Mesendoderm (in vitro differentiated cells): ENCODE measurements at regions not wholly inside any gene's neighbourhood (a gene's known extent, or its start where the extent isn't known, plus 50 kb on each side); places are given as distances from the start of the nearest gene placed in this dataset.

Source experiments
- DNase-seq: peaks from one replicate; pipeline ENCODE4 v3.0.0; 2013
- H2AK5ac ChIP-seq: 2 replicates; pipeline ENCODE4 v1.6.1; 2013; ENCODE audit warnings: low read length, inconsistent platforms
- H2BK120ac ChIP-seq: 2 replicates; pipeline ENCODE4 v1.6.1; 2013; ENCODE audit warnings: low read depth, mild to moderate bottlenecking, low read length, moderate library complexity, mixed read lengths
- H2BK15ac ChIP-seq: replicated peaks from 2 replicates; pipeline ENCODE4 v1.6.1; 2013; ENCODE audit warnings: low read depth, mild to moderate bottlenecking, moderate library complexity
- H2BK5ac ChIP-seq: 2 replicates; pipeline ENCODE4 v1.6.1; 2013; ENCODE audit warnings: low read length, inconsistent platforms
- H3K18ac ChIP-seq: 2 replicates; pipeline ENCODE4 v1.6.1; 2013; ENCODE audit warnings: mild to moderate bottlenecking, low read length, mixed read lengths
- H3K23ac ChIP-seq: one replicate; pipeline ENCODE4 v1.6.1; 2013; ENCODE audit warnings: low read length
- H3K27ac ChIP-seq: 2 replicates; pipeline ENCODE4 v1.5.1; 2013; ENCODE audit warnings: low read depth, mild to moderate bottlenecking, inconsistent platforms, low read length, moderate library complexity
- H3K27me3 ChIP-seq: 2 replicates; pipeline ENCODE4 v1.6.1; 2013; ENCODE audit warnings: low read length, control low read depth, mild to moderate bottlenecking, inconsistent platforms; ENCODE audit not compliant: insufficient read depth, poor library complexity
- H3K36me3 ChIP-seq: 2 replicates; pipeline ENCODE4 v1.6.1; 2013; ENCODE audit warnings: low read length, inconsistent platforms; ENCODE audit not compliant: control insufficient read depth, insufficient read depth
- H3K4ac ChIP-seq: one replicate; pipeline ENCODE4 v1.6.1; 2013; ENCODE audit warnings: low read depth, mild to moderate bottlenecking, low read length, moderate library complexity
- H3K4me1 ChIP-seq: 2 replicates; pipeline ENCODE4 v1.6.1; 2013; ENCODE audit warnings: low read depth, low read length, inconsistent platforms; ENCODE audit not compliant: control insufficient read depth
- H3K4me2 ChIP-seq: 2 replicates; pipeline ENCODE4 v1.6.1; 2013; ENCODE audit warnings: low read length
- H3K4me3 ChIP-seq: 2 replicates; pipeline ENCODE4 v1.5.1; 2013; ENCODE audit warnings: mild to moderate bottlenecking, low read length
- H3K56ac ChIP-seq: one replicate; pipeline ENCODE4 v1.6.1; 2013; ENCODE audit warnings: low read length
- H3K79me1 ChIP-seq: 2 replicates; pipeline ENCODE4 v1.6.1; 2013; ENCODE audit warnings: low read length, inconsistent platforms
- H3K79me2 ChIP-seq: 2 replicates; pipeline ENCODE4 v1.6.1; 2013; ENCODE audit warnings: mild to moderate bottlenecking, low read length; ENCODE audit not compliant: control insufficient read depth, insufficient read depth
- H3K9ac ChIP-seq: 2 replicates; pipeline ENCODE4 v1.6.1; 2013; ENCODE audit warnings: low read length, inconsistent platforms
- H4K5ac ChIP-seq: one replicate; pipeline ENCODE4 v1.6.1; 2013; ENCODE audit warnings: low read length
- H4K8ac ChIP-seq: one replicate; pipeline ENCODE4 v1.6.1; 2013; ENCODE audit warnings: low read depth, mild to moderate bottlenecking, control low read depth, low read length, moderate library complexity
- WGBS: extraction: QIAGEN DNeasy Blood & Tissue Kit; methylation state at CpG from one replicate; pipeline ENCODE4 v1.1.7; 2013; ENCODE audit warnings: low lambda C conversion rate, missing lambda C conversion rate; ENCODE audit not compliant: insufficient coverage; ENCODE audit errors: extremely low coverage; 5-methylcytosine and 5-hydroxymethylcytosine counted together

DNA sequence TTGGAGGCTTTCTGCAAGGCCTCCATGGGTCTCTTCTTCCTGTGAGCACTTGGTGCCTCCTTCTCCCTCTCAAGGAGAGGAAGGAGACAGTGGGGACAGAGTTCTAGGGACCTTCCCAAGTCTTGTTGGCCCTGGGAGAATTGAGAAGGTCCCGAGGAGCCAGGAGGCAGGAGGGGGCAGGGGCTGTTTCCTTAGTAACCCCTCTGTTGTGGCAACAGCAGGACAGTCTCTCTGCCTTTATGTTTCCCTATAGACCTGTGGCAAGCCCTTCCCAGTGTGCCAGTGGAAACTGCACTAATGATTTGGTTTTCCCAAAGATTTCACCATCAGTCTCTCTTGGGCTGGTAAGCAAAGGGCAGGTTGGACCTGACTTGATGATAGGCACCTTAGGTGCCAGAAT, 87.8 kb upstream of the GALNT15 start:
- WGBS = no CpG with 5 or more reads among the region's 1 CpG
- H3K36me3 ChIP-seq = no peaks in the 10 kb centered on the region
- no peak overlapping the region for H3K23ac ChIP-seq
- H2AK5ac ChIP-seq = no peak overlapping the region
- H3K4me3 ChIP-seq = no peak overlapping the region
- H3K27me3 ChIP-seq = no peaks in the 10 kb centered on the region
- no peak overlapping the region for H2BK15ac ChIP-seq
- H2BK5ac ChIP-seq = no peak overlapping the region
- H3K9ac ChIP-seq = no peak overlapping the region
- no peak overlapping the region for H3K4me2 ChIP-seq
- no peak overlapping the region for H4K8ac ChIP-seq
- no peak overlapping the region for H2BK120ac ChIP-seq
- H3K4ac ChIP-seq = no peak overlapping the region
- no peak overlapping the region for H3K18ac ChIP-seq
- H3K79me2 ChIP-seq = no peaks in the 10 kb centered on the region
- no peak overlapping the region for H3K27ac ChIP-seq
- DNase-seq = peak; percentile 38
- H3K56ac ChIP-seq = no peak overlapping the region
- no peak overlapping the region for H4K5ac ChIP-seq
- no peaks in the 10 kb centered on the region for H3K4me1 ChIP-seq
- H3K79me1 ChIP-seq = no peaks in the 10 kb centered on the region

- no peaks in the 10 kb centered on the region for H3K79me1 ChIP-seq
- no peak for DNase-seq
- no peak overlapping the region for H3K18ac ChIP-seq
- H3K79me2 ChIP-seq = no peaks in the 10 kb centered on the region
- no peak overlapping the region for H2AK5ac ChIP-seq
- H3K4me1 ChIP-seq = no peaks in the 10 kb centered on the region
- no peak overlapping the region for H3K4me2 ChIP-seq
- WGBS = no CpG with 5 or more reads among the region's 1 CpG
- H2BK15ac ChIP-seq = no peak overlapping the region
- no peak overlapping the region for H3K4ac ChIP-seq
- H3K27ac ChIP-seq = no peak overlapping the region
- H4K8ac ChIP-seq = no peak overlapping the region
- no peak overlapping the region for H3K9ac ChIP-seq
- no peak overlapping the region for H3K4me3 ChIP-seq
- H3K36me3 ChIP-seq = no peaks in the 10 kb centered on the region
- H3K56ac ChIP-seq = no peak overlapping the region
- H3K23ac ChIP-seq = no peak overlapping the region
- no peak overlapping the region for H4K5ac ChIP-seq
- no peaks in the 10 kb centered on the region for H3K27me3 ChIP-seq
- H2BK120ac ChIP-seq = no peak overlapping the region
- no peak overlapping the region for H2BK5ac ChIP-seq
Observed at GRCh38 chr3:16088496-16088895, 86.0 kb upstream of the GALNT15 start.

GRCh38 chr3:16089521-16089920, 85.0 kb upstream of the GALNT15 start:
- no peaks in the 10 kb centered on the region for H3K79me1 ChIP-seq
- no peak overlapping the region for H3K4me3 ChIP-seq
- no peak overlapping the region for H3K23ac ChIP-seq
- H3K4me1 ChIP-seq = no peaks in the 10 kb centered on the region
- no CpG with 5 or more reads among the region's 1 CpG for WGBS
- H2BK15ac ChIP-seq = no peak overlapping the region
- no peak overlapping the region for H3K27ac ChIP-seq
- no peak overlapping the region for H3K4me2 ChIP-seq
- no peak overlapping the region for H2BK120ac ChIP-seq
- H3K9ac ChIP-seq = no peak overlapping the region
- no peak overlapping the region for H4K5ac ChIP-seq
- no peaks in the 10 kb centered on the region for H3K27me3 ChIP-seq
- no peak overlapping the region for H2AK5ac ChIP-seq
- no peaks in the 10 kb centered on the region for H3K79me2 ChIP-seq
- H3K18ac ChIP-seq = no peak overlapping the region
- H3K36me3 ChIP-seq = no peaks in the 10 kb centered on the region
- H4K8ac ChIP-seq = no peak overlapping the region
- H2BK5ac ChIP-seq = no peak overlapping the region
- DNase-seq = no peak
- H3K56ac ChIP-seq = no peak overlapping the region
- H3K4ac ChIP-seq = no peak overlapping the region

DNA sequence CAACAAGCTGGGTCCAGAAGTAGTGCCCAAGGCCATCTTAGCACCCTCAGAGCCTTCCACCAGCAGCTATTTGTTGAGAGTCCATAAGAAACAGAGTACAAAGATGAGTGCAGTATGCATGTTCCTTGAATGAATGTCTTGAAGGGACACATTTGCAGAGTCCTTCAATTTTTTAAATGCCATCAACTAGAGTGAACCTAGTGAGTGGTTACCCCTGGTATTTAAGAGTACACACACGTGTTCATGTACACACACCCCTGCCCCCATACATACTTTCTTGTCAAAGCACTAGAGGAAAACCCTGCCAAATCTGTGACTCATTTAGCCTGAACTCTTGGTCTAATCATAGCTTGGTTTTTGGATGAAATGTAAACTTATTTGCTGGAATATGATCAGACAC, 84.5 kb upstream of the GALNT15 start:
- WGBS = no CpG with 5 or more reads among the region's 1 CpG
- no peak overlapping the region for H3K23ac ChIP-seq
- H2BK120ac ChIP-seq = no peak overlapping the region
- no peak overlapping the region for H3K4ac ChIP-seq
- no peak overlapping the region for H2BK15ac ChIP-seq
- no peak for DNase-seq
- H3K9ac ChIP-seq = no peak overlapping the region
- no peaks in the 10 kb centered on the region for H3K27me3 ChIP-seq
- no peaks in the 10 kb centered on the region for H3K36me3 ChIP-seq
- no peak overlapping the region for H3K56ac ChIP-seq
- H2AK5ac ChIP-seq = no peak overlapping the region
- no peak overlapping the region for H3K4me3 ChIP-seq
- H3K79me2 ChIP-seq = no peaks in the 10 kb centered on the region
- H3K18ac ChIP-seq = no peak overlapping the region
- H3K4me2 ChIP-seq = no peak overlapping the region
- no peaks in the 10 kb centered on the region for H3K4me1 ChIP-seq
- H4K5ac ChIP-seq = no peak overlapping the region
- H3K79me1 ChIP-seq = no peaks in the 10 kb centered on the region
- H4K8ac ChIP-seq = no peak overlapping the region
- H3K27ac ChIP-seq = no peak overlapping the region
- H2BK5ac ChIP-seq = no peak overlapping the region

GRCh38 chr3:16090706-16091105, 83.8 kb upstream of the GALNT15 start:
- Histone ChIP-seq H3K79me1 (no peaks in the 10 kb centered on the region), H3K9ac (no peak overlapping the region), H2BK15ac (no peak overlapping the region), H4K5ac (no peak overlapping the region), H2BK5ac (no peak overlapping the region), H2BK120ac (no peak overlapping the region), H3K27ac (no peak overlapping the region), H3K56ac (no peak overlapping the region), H3K36me3 (no peaks in the 10 kb centered on the region), H3K4me2 (no peak overlapping the region), H3K18ac (no peak overlapping the region), H3K79me2 (no peaks in the 10 kb centered on the region), H3K27me3 (no peaks in the 10 kb centered on the region), H2AK5ac (no peak overlapping the region), H3K4me3 (no peak overlapping the region), H4K8ac (no peak overlapping the region), H3K23ac (no peak overlapping the region), H3K4me1 (no peaks in the 10 kb centered on the region), H3K4ac (no peak overlapping the region)
- DNase-seq = no peak

- Histone ChIP-seq H3K79me1 (no peaks in the 10 kb centered on the region), H2BK15ac (no peak overlapping the region), H3K36me3 (no peaks in the 10 kb centered on the region), H3K4ac (no peak overlapping the region), H3K4me3 (no peak overlapping the region), H3K27me3 (no peaks in the 10 kb centered on the region), H3K9ac (no peak overlapping the region), H3K23ac (no peak overlapping the region), H4K5ac (no peak overlapping the region), H2AK5ac (no peak overlapping the region), H2BK120ac (no peak overlapping the region), H3K27ac (no peak overlapping the region), H2BK5ac (no peak overlapping the region), H3K18ac (no peak overlapping the region), H3K56ac (no peak overlapping the region), H3K4me1 (no peaks in the 10 kb centered on the region), H3K4me2 (no peak overlapping the region), H3K79me2 (no peaks in the 10 kb centered on the region), H4K8ac (no peak overlapping the region)
- no CpG with 5 or more reads among the region's 5 CpGs for WGBS
- no peak for DNase-seq
Observed at GRCh38 chr3:16092923-16093322, 81.6 kb upstream of the GALNT15 start.
